Gastroesophageal sphincter (tissue), 4 donors: ENCODE measurements at regions not wholly inside any gene's neighbourhood (a gene's known extent, or its start where the extent isn't known, plus 50 kb on each side); places are given as distances from the start of the nearest gene placed in this dataset.

Experiments
- ATAC-seq: fragments of 150-250 bp; one replicate; pipeline ENCODE4 v1.9.1; 2016; ENCODE audit warnings: mild to moderate bottlenecking, moderate library complexity
- H3K27ac ChIP-seq, 4 donors: fragments of 200-600 bp; sonication (generic) in 3 of 4; 1 replicate in 3 of 4; 2 replicates in 1 of 4; pipeline ENCODE4 v1.5.1; 2016 to 2019
- H3K27me3 ChIP-seq: fragments of 200-600 bp; sonication (generic); one replicate; pipeline ENCODE4 v1.5.1; 2019
- H3K36me3 ChIP-seq, 2 donors: fragments of 200-600 bp; sonication (generic); one replicate each; pipeline ENCODE4 v1.5.1; 2019; ENCODE audit warnings: control low read depth in 1 of 2
- H3K4me1 ChIP-seq, 3 donors: fragments of 200-600 bp; sonication (generic); 1 replicate in 2 of 3; 2 replicates in 1 of 3; pipeline ENCODE4 v1.5.1; 2016 to 2019; ENCODE audit warnings: control low read depth in 2 of 3
- H3K4me3 ChIP-seq, 2 donors: fragments of 200-600 bp; sonication (generic); one replicate each; pipeline ENCODE4 v1.5.1; 2019; ENCODE audit warnings: mild to moderate bottlenecking in 1 of 2, moderate library complexity in 1 of 2
- H3K9me3 ChIP-seq, 3 donors: fragments of 200-600 bp; sonication (generic); one replicate each; pipeline ENCODE4 v1.5.1; 2017 to 2019; ENCODE audit warnings: control low read depth in 2 of 3
- CTCF ChIP-seq, 4 experiments: fragments of 200-600 bp in 2 of 4; fragments of 450-650 bp in 2 of 4; sonication (generic) in 1 of 4; IDR thresholded peaks; one replicate each; pipeline ENCODE4 v1.5.1; 2017 to 2019; ENCODE audit warnings: antibody characterized with exemption in 4 of 4, mild to moderate bottlenecking in 2 of 4, moderate library complexity in 2 of 4
- EP300 ChIP-seq: sonication (generic); formaldehyde crosslinking; IDR thresholded peaks from one replicate; pipeline ENCODE4 v1.6.1; 2017; ENCODE audit warnings: antibody characterized with exemption, mild to moderate bottlenecking
- POLR2A ChIP-seq, 2 donors: fragments of 450-650 bp; IDR thresholded peaks; one replicate each; pipeline ENCODE4 v1.6.1; 2017; ENCODE audit warnings: antibody characterized with exemption in 2 of 2, mild to moderate bottlenecking in 2 of 2, moderate library complexity in 1 of 2
- POLR2AphosphoS5 ChIP-seq: sonication (generic); formaldehyde crosslinking; IDR thresholded peaks from one replicate; pipeline ENCODE4 v1.6.1; 2017; ENCODE audit warnings: antibody characterized with exemption
- WGBS, 2 donors: methylation state at CpG; one replicate each; pipeline ENCODE4 v1.1.5; 2018; ENCODE audit warnings: low coverage in 1 of 2; 5-methylcytosine and 5-hydroxymethylcytosine counted together

- no peak overlapping the region for H3K4me3 ChIP-seq
- no peaks in the 10 kb centered on the region for H3K36me3 ChIP-seq
- no peaks in the 10 kb centered on the region for H3K27me3 ChIP-seq
- no peak overlapping the region for H3K27ac ChIP-seq
- WGBS, 2 donors: 71 to 84% methylated on average over 2 of the region's 2 CpGs
- ATAC-seq: no peak
- TF ChIP-seq POLR2A (IDR thresholded peaks at IDR 0.05): no peak
- TF ChIP-seq CTCF (IDR thresholded peaks at IDR 0.05): no peak
- TF ChIP-seq POLR2AphosphoS5: no peak
- TF ChIP-seq EP300: no peak
- peaks cover 0 to 13% (median 0%) of the 10 kb centered on the region in 3 donors for H3K9me3 ChIP-seq
- peaks cover 0 to 9% (median 0%) of the 10 kb centered on the region in 3 donors for H3K4me1 ChIP-seq
Measured at GRCh38 chr3:26350853-26351252, 271.7 kb upstream of the LRRC3B start.

- H3K4me3 ChIP-seq: no peak overlapping the region
- ATAC-seq: no peak
- H3K36me3 ChIP-seq: no peaks in the 10 kb centered on the region
- peaks cover 0 to 12% (median 0%) of the 10 kb centered on the region in 3 donors for H3K4me1 ChIP-seq
- no peaks in the 10 kb centered on the region for H3K27me3 ChIP-seq
- no peak for TF ChIP-seq POLR2AphosphoS5
- TF ChIP-seq EP300: no peak
- no peak for TF ChIP-seq POLR2A (IDR thresholded peaks at IDR 0.05)
- no peak for TF ChIP-seq CTCF (IDR thresholded peaks at IDR 0.05)
- peaks cover 0 to 8% (median 0%) of the 10 kb centered on the region in 3 donors for H3K9me3 ChIP-seq
- no peak overlapping the region for H3K27ac ChIP-seq
Measured at GRCh38 chr3:26353097-26353496, 269.5 kb upstream of the LRRC3B start.

- no peak for ATAC-seq
- no peak overlapping the region for H3K4me3 ChIP-seq
- H3K4me1 ChIP-seq: peaks cover 0 to 11% (median 0%) of the 10 kb centered on the region in 3 donors
- no peak overlapping the region for H3K27ac ChIP-seq
- H3K9me3 ChIP-seq: no peaks in the 10 kb centered on the region
- H3K36me3 ChIP-seq: no peaks in the 10 kb centered on the region
- H3K27me3 ChIP-seq: no peaks in the 10 kb centered on the region
- TF ChIP-seq EP300: no peak
- TF ChIP-seq POLR2A (IDR thresholded peaks at IDR 0.05): no peak
- no peak for TF ChIP-seq POLR2AphosphoS5
Measured at GRCh38 chr3:26358405-26358804, 264.2 kb upstream of the LRRC3B start.

- 93 to 100% methylated on average over 2 of the region's 2 CpGs for WGBS, 2 donors
- ATAC-seq: no peak
- no peak for TF ChIP-seq EP300
- no peak for TF ChIP-seq CTCF (IDR thresholded peaks at IDR 0.05)
- no peak for TF ChIP-seq POLR2AphosphoS5
- no peak for TF ChIP-seq POLR2A (IDR thresholded peaks at IDR 0.05)
- Histone ChIP-seq H3K36me3 (no peaks in the 10 kb centered on the region), H3K27ac (no peak overlapping the region), H3K27me3 (no peaks in the 10 kb centered on the region), H3K4me1 (no peaks in the 10 kb centered on the region), H3K4me3 (no peak overlapping the region), H3K9me3 (no peaks in the 10 kb centered on the region)
Measured at GRCh38 chr3:26365706-26366105, 256.9 kb upstream of the LRRC3B start.

- TF ChIP-seq CTCF (IDR thresholded peaks at IDR 0.05) (no peak), POLR2A (IDR thresholded peaks at IDR 0.05) (no peak), EP300 (no peak), POLR2AphosphoS5 (no peak)
- ATAC-seq: no peak
- Histone ChIP-seq H3K4me3 (no peak overlapping the region), H3K36me3 (no peaks in the 10 kb centered on the region), H3K9me3 (no peaks in the 10 kb centered on the region), H3K4me1 (no peaks in the 10 kb centered on the region), H3K27ac (no peak overlapping the region), H3K27me3 (no peaks in the 10 kb centered on the region)
Measured at GRCh38 chr3:26368312-26368711, 254.3 kb upstream of the LRRC3B start.

- Histone ChIP-seq H3K27ac (no peak overlapping the region), H3K27me3 (no peaks in the 10 kb centered on the region), H3K9me3 (no peaks in the 10 kb centered on the region), H3K4me3 (no peak overlapping the region), H3K4me1 (no peaks in the 10 kb centered on the region), H3K36me3 (no peaks in the 10 kb centered on the region)
- ATAC-seq: no peak
- WGBS, 2 donors: 90 to 93% methylated on average over 3 to 5 of the region's 7 CpGs
- TF ChIP-seq CTCF (IDR thresholded peaks at IDR 0.05) (no peak), POLR2A (IDR thresholded peaks at IDR 0.05) (no peak), POLR2AphosphoS5 (no peak), EP300 (no peak)
Measured at GRCh38 chr3:26369133-26369532, 253.4 kb upstream of the LRRC3B start.
